GM19468 (cell line): ENCODE measurements at regions not wholly inside any gene's neighbourhood (a gene's known extent, or its start where the extent isn't known, plus 50 kb on each side); places are given as distances from the start of the nearest gene placed in this dataset.

Source experiments
- ATAC-seq: cut with Tn5 transposase; IDR thresholded peaks from one replicate; pipeline ENCODE4 v1.9.1; 2021; ENCODE audit warnings: mild to moderate bottlenecking, moderate library complexity, moderate number of reproducible peaks; ENCODE audit not compliant: unreplicated experiment; ENCODE audit errors: extremely low read depth

- no peak for ATAC-seq
Measured at GRCh38 chr2:65649811-65650589, 217.6 kb upstream of the SPRED2 start.

- no peak for ATAC-seq
Measured at GRCh38 chr2:65647249-65647842, 214.9 kb upstream of the SPRED2 start.

GRCh38 chr2:65640793-65641103 is 208.3 kb upstream of the SPRED2 start:
- no peak for ATAC-seq

GRCh38 chr2:65639156-65639864 is 206.9 kb upstream of the SPRED2 start:
- no peak for ATAC-seq

GRCh38 chr2:65638443-65638842 is 206.0 kb upstream of the SPRED2 start:
- ATAC-seq: no peak

GRCh38 chr2:65636813-65637483 is 204.5 kb upstream of the SPRED2 start:
- ATAC-seq: no peak

GRCh38 chr2:65636024-65636423 is 203.6 kb upstream of the SPRED2 start:
- ATAC-seq: no peak

GRCh38 chr2:65634304-65634703 is 201.9 kb upstream of the SPRED2 start:
- no peak for ATAC-seq

- no peak for ATAC-seq
Measured at GRCh38 chr2:65630643-65631042, 198.2 kb upstream of the SPRED2 start.

- ATAC-seq: no peak
Measured at GRCh38 chr2:65628156-65628555, 195.8 kb upstream of the SPRED2 start.

- no peak for ATAC-seq
Measured at GRCh38 chr2:65626831-65627230, 194.4 kb upstream of the SPRED2 start.

GRCh38 chr2:65625982-65626381 is 193.6 kb upstream of the SPRED2 start:
- ATAC-seq: no peak

- no peak for ATAC-seq
Measured at GRCh38 chr2:65622951-65623535, 190.6 kb upstream of the SPRED2 start.

GRCh38 chr2:65622499-65622898 is 190.1 kb upstream of the SPRED2 start:
- ATAC-seq: no peak

GRCh38 chr2:65620524-65620923 is 188.1 kb upstream of the SPRED2 start:
- ATAC-seq: no peak

GRCh38 chr2:65620026-65620425 is 187.6 kb upstream of the SPRED2 start:
- ATAC-seq: no peak

GRCh38 chr2:65615602-65616001 is 183.2 kb upstream of the SPRED2 start:
- no peak for ATAC-seq

GRCh38 chr2:65613968-65614555 is 181.7 kb upstream of the SPRED2 start:
- ATAC-seq: no peak

- ATAC-seq: no peak
Measured at GRCh38 chr2:65611488-65611887, 179.1 kb upstream of the SPRED2 start.

- no peak for ATAC-seq
Measured at GRCh38 chr2:65608916-65609315, 176.5 kb upstream of the SPRED2 start.
